Neutrophil (primary cell): ENCODE measurements at regions not wholly inside any gene's neighbourhood (a gene's known extent, or its start where the extent isn't known, plus 50 kb on each side); places are given as distances from the start of the nearest gene placed in this dataset.
"Not testable (repeated sequence)": the region's sequence is repeated elsewhere in the genome, so short reads cannot be mapped to it uniquely, and the experiment has no call there.

Experiments used
- H3K27ac ChIP-seq: fragments of 200-600 bp; sonication (generic); 2 replicates; pipeline ENCODE4 v1.5.1; 2016; ENCODE audit warnings: mild to moderate bottlenecking, moderate library complexity
- H3K27me3 ChIP-seq: fragments of 200-600 bp; sonication (generic); 2 replicates; pipeline ENCODE4 v1.6.0; 2016; ENCODE audit warnings: mild to moderate bottlenecking
- H3K36me3 ChIP-seq: fragments of 200-600 bp; sonication (generic); 2 replicates; pipeline ENCODE4 v1.5.1; 2017
- H3K4me1 ChIP-seq, 2 experiments: fragments of 200-600 bp in 1 of 2; sonication (generic) in 1 of 2; 1 replicate in 1 of 2; 2 replicates in 1 of 2; pipeline versions ENCODE4 v1.5.1 to v1.6.1; 2013 to 2016; ENCODE audit warnings: low read depth in 1 of 2, low read length in 1 of 2, mild to moderate bottlenecking in 1 of 2, moderate library complexity in 1 of 2; ENCODE audit not compliant: control insufficient read depth in 1 of 2, insufficient read depth in 1 of 2
- H3K4me3 ChIP-seq, 2 experiments: fragments of 200-600 bp in 1 of 2; sonication (generic) in 1 of 2; 1 replicate in 1 of 2; 2 replicates in 1 of 2; pipeline ENCODE4 v1.5.1; 2013 to 2016; ENCODE audit warnings: low read depth in 1 of 2, low read length in 1 of 2, mild to moderate bottlenecking in 1 of 2, moderate library complexity in 1 of 2
- H3K9me3 ChIP-seq: fragments of 200-600 bp; sonication (generic); 2 replicates; pipeline ENCODE4 v1.5.1; 2016
- TF ChIP-seq, protein P1 (sequence below): fragments of 200-600 bp; sonication (generic); IDR thresholded peaks from 2 replicates; pipeline ENCODE4 v1.5.1; 2016; ENCODE audit warnings: antibody characterized with exemption

DNA sequence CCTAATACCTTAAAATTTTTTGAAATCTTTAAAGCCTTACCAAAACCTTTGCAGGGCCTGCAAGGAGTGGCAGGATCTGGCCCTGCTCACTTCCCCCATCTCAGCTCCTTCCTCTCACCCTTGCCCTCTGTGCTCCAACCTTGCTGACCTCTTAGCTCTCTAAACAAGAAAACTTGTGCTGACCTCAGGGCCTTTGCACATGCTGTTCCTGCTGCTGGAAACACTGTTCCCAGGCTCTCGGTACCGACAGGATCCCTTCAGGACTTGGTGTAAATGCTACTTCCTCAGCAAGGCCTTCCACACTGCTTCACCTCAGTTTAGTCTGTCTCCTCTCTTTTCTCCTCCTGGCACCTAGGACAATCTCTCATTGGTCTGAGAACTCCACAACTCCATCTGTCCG is 155.4 kb upstream of the IQSEC1 start:
- Histone ChIP-seq H3K27ac (no peak overlapping the region), H3K4me1 (no peaks in the 10 kb centered on the region), H3K4me3 (no peak overlapping the region), H3K27me3 (peaks cover 38% of the 10 kb centered on the region), H3K9me3 (no peaks in the 10 kb centered on the region), H3K36me3 (no peaks in the 10 kb centered on the region)
- TF ChIP-seq, protein P1, sequence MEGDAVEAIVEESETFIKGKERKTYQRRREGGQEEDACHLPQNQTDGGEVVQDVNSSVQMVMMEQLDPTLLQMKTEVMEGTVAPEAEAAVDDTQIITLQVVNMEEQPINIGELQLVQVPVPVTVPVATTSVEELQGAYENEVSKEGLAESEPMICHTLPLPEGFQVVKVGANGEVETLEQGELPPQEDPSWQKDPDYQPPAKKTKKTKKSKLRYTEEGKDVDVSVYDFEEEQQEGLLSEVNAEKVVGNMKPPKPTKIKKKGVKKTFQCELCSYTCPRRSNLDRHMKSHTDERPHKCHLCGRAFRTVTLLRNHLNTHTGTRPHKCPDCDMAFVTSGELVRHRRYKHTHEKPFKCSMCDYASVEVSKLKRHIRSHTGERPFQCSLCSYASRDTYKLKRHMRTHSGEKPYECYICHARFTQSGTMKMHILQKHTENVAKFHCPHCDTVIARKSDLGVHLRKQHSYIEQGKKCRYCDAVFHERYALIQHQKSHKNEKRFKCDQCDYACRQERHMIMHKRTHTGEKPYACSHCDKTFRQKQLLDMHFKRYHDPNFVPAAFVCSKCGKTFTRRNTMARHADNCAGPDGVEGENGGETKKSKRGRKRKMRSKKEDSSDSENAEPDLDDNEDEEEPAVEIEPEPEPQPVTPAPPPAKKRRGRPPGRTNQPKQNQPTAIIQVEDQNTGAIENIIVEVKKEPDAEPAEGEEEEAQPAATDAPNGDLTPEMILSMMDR = no peak

DNA sequence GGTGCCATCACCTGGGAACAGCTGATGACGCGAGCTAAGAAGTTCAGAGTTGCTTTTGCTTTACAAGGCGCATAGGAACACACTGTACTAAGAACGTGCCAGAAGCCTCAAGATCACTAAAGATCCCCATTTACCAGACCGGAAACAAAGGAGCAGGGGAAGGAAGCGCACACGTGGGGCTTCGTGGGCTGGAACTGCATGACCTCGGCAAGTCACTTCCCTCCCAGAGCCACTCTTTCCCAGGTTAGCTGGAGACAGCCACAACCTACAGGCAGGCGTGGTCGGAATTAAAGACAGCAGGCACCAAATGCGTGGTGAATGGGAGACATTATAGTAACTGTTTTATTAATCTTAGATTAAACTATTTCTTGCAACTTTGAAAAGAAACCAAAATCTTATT is 154.9 kb upstream of the IQSEC1 start:
- H3K9me3 ChIP-seq, H3K4me3 ChIP-seq, H3K4me1 ChIP-seq, H3K27ac ChIP-seq, H3K36me3 ChIP-seq: not testable (repeated sequence)
- H3K27me3 ChIP-seq = peaks cover 34% of the 10 kb centered on the region

DNA sequence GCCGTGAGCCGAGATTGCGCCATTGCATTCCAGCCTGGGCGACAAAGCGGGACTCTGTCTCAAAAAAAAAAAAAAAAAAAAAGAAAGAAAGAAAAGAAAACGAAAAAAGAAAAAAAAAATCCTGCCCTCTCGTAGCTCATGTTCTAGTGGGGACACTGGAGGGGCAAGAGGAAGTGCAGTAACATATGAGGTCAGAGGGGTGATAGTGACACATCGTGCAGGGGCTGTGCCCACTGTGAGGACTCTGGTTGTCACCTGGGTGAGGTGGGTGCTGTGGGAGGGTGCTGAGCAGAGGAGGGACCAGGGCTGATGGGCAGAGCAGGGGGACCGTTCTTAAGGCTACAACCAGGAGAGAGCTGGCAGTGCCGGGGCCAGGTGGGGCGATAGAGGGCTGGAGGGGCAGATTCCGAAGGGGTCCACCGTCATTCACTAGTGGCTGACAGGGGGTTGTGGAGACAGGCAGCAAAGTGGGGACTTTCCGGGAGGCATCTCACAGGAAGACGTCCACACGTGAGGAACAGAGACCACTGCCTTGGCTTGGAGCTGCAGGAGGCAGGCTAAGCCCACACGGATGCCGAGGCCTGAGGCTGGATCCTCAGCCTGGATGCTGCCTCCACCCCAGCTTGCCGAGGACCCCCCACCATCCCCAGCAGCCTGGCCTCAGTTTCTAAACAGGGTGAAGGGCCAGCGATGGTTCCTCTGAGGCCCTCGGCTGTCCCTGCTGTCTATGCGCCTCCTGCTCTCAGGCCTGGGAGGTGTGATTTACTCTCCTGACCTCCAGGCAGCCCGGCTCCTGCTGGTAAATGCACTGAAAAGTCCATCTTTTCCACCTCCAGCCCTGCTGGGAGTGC is 154.3 kb upstream of the IQSEC1 start:
- TF ChIP-seq, protein P1 = no peak
- Histone ChIP-seq H3K4me3 (no peak overlapping the region), H3K9me3 (no peaks in the 10 kb centered on the region), H3K27ac (no peak overlapping the region), H3K4me1 (no peaks in the 10 kb centered on the region), H3K27me3 (peaks cover 27% of the 10 kb centered on the region), H3K36me3 (no peaks in the 10 kb centered on the region)

DNA sequence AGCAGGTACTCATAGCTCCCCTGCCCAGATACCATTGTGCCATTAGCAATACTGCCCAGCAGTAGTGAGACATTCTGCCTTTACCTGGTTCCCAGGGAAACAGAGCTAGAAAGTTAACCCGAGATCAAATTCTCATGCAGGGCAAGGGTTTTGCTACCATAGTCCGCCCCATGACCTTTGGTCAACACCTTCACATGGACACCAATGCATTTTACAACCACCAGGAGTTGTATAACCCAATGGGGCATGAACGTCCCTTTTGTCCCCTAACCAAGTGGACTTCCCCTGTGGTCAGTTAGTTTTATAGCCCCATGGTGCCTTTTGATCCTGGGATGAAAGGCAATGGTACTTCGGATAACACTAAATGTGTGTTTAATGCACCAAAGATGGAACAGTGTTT is 151.7 kb upstream of the IQSEC1 start:
- no peaks in the 10 kb centered on the region for H3K9me3 ChIP-seq
- no peak overlapping the region for H3K27ac ChIP-seq
- H3K4me3 ChIP-seq = no peak overlapping the region
- TF ChIP-seq, protein P1 = no peak
- H3K36me3 ChIP-seq = no peaks in the 10 kb centered on the region
- no peaks in the 10 kb centered on the region for H3K4me1 ChIP-seq
- H3K27me3 ChIP-seq = peaks cover 6% of the 10 kb centered on the region

DNA sequence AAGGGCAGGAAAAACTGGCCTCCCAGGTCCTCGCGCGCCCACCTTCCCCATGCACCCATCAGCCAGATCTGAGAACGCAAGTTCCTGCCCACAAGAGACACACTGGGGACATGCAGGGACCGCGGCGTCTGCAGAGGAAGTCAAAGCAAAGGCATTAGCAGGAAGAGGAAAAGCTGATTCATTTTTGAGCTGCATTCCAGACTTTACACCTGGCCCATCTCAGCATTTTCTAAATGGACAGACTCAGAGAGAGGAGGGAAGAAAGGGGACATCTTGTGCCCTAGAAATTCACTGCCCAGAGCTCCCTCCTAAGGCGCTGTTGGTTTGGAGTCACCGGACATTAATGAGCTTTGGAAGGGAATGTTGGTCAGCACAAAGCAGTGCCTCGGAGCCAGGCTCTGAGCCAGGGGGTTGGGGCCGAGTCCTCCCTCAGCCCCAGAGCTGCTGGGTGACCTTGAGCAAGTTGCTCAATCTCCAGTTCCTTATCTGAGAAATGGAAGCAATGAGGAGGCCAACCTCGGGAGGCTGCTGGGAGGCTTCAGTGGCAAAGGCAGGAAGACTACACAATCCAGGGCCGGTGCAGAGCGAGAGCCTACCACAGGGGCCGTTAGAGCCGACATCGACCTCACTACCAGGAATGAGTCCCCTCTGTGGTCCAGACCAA is 150.5 kb upstream of the IQSEC1 start:
- TF ChIP-seq, protein P1 = no peak
- H3K4me3 ChIP-seq = no peak overlapping the region
- H3K4me1 ChIP-seq = no peaks in the 10 kb centered on the region
- H3K27ac ChIP-seq = no peak overlapping the region
- peaks cover 3% of the 10 kb centered on the region for H3K27me3 ChIP-seq
- H3K9me3 ChIP-seq = no peaks in the 10 kb centered on the region
- no peaks in the 10 kb centered on the region for H3K36me3 ChIP-seq
